A673 (cell line): ENCODE measurements at regions not wholly inside any gene's neighbourhood (a gene's known extent, or its start where the extent isn't known, plus 50 kb on each side); places are given as distances from the start of the nearest gene placed in this dataset.

Experiments used
- BruUV-seq: library from RNA; stranded (reverse); fragments of 400-500 nt; replicated peaks from 2 replicates; lab custom pipeline; 2021; lab: Mats Ljungman, UMichigan
- CTCF ChIA-PET: fragments of 300-600 bp; sonication (Branson Sonifier 250); formaldehyde crosslinking; loops from one replicate; lab custom pipeline; 2022; ENCODE audit warnings: antibody characterized with exemption; lab: Charles Lee
- POLR2A ChIA-PET: fragments of 300-600 bp; sonication (Branson Sonifier 250); formaldehyde crosslinking; loops from one replicate; lab custom pipeline; 2022; ENCODE audit warnings: antibody characterized with exemption; ENCODE audit not compliant: low non-redundant PET; lab: Charles Lee
- DNase-seq: peaks from one replicate; pipeline ENCODE4 v3.0.0-alpha.2; 2015; ENCODE audit warnings: low spot score
- H3K27ac ChIP-seq: fragments of 200-600 bp; sonication (generic); 2 replicates; pipeline ENCODE4 v1.5.1; 2016; ENCODE audit warnings: mixed run types, low read depth, mild to moderate bottlenecking, mixed read lengths, antibody characterized with exemption, low read length; ENCODE audit not compliant: poor library complexity, severe bottlenecking
- H3K27me3 ChIP-seq: fragments of 200-600 bp; sonication (generic); replicated peaks from 2 replicates; pipeline ENCODE4 v1.6.1; 2017; ENCODE audit warnings: mixed run types, low read depth, mild to moderate bottlenecking, mixed read lengths, antibody characterized with exemption, low read length; ENCODE audit not compliant: insufficient read depth, poor library complexity
- H3K36me3 ChIP-seq: fragments of 200-600 bp; sonication (generic); 2 replicates; pipeline ENCODE4 v1.6.1; 2016; ENCODE audit warnings: mixed run types, mild to moderate bottlenecking, mixed read lengths, antibody characterized with exemption, low read length; ENCODE audit not compliant: insufficient read depth, poor library complexity, severe bottlenecking
- H3K4me1 ChIP-seq: fragments of 200-600 bp; sonication (generic); 2 replicates; pipeline ENCODE4 v1.6.1; 2017; ENCODE audit warnings: mixed run types, mild to moderate bottlenecking, mixed read lengths, antibody characterized with exemption, low read length; ENCODE audit not compliant: insufficient read depth, poor library complexity, severe bottlenecking
- H3K4me3 ChIP-seq: fragments of 200-600 bp; sonication (generic); 2 replicates; pipeline ENCODE4 v1.5.1; 2016; ENCODE audit warnings: low read depth, mixed run types, mild to moderate bottlenecking, mixed read lengths, low read length; ENCODE audit not compliant: poor library complexity, severe bottlenecking
- H3K9me3 ChIP-seq: fragments of 200-600 bp; sonication (generic); 2 replicates; pipeline ENCODE4 v1.6.1; 2016; ENCODE audit warnings: mixed run types, low read depth, mild to moderate bottlenecking, mixed read lengths, antibody characterized with exemption, low read length; ENCODE audit not compliant: poor library complexity, severe bottlenecking
- CTCF ChIP-seq: fragments of 300-800, 200-600 bp; sonication (generic); conservative IDR thresholded peaks from 2 replicates; pipeline ENCODE4 v1.5.1; 2017; ENCODE audit warnings: low read depth, mild to moderate bottlenecking, antibody characterized with exemption, low read length, moderate library complexity, mixed read lengths
- EZH2 ChIP-seq: fragments of 200-600 bp; sonication (generic); IDR thresholded peaks from 2 replicates; pipeline ENCODE4 v1.6.1; 2017; ENCODE audit warnings: borderline replicate concordance, low read depth, mild to moderate bottlenecking, mixed read lengths, antibody characterized with exemption, low read length; ENCODE audit not compliant: poor library complexity, severe bottlenecking
- intact Hi-C: fragments of 100-400 bp; cut with micrococcal nuclease; formaldehyde crosslinking; loops from one replicate; pipeline ENCODE4 v1.10.0; 2022; ENCODE audit not compliant: unreplicated experiment

GRCh38 chr2:122390406-122390805, 635.0 kb downstream of the TSN start:
- intact Hi-C loops = loop anchor here (5.0 to 10.0 kb wide), 2 partner anchors 112 to 354 kb away; no protein-coding TSS in a partner anchor
- Histone ChIP-seq H3K27me3 (no peaks in the 10 kb centered on the region), H3K9me3 (peaks cover 18% of the 10 kb centered on the region), H3K4me1 (peaks cover 40% of the 10 kb centered on the region), H3K27ac (peak overlapping the region; percentile 83), H3K36me3 (no peaks in the 10 kb centered on the region), H3K4me3 (no peak overlapping the region)
- DNase-seq = peak; percentile 87
- TF ChIP-seq EZH2 (no peak), CTCF (no peak)
- POLR2A ChIA-PET = no interaction called here
- CTCF ChIA-PET = no interaction called here
- no TSS peak for BruUV-seq

GRCh38 chr2:122391726-122392125, 636.3 kb downstream of the TSN start:
- intact Hi-C loops = loop anchor here (5.0 to 10.0 kb wide), 2 partner anchors 111 to 353 kb away; no protein-coding TSS in a partner anchor
- CTCF ChIA-PET = no interaction called here
- no TSS peak for BruUV-seq

GRCh38 chr2:122395687-122396086, 640.2 kb downstream of the TSN start:
- intact Hi-C loops = loop anchor here (10.0 kb wide), 1 partner anchor 349 kb away; no protein-coding TSS in a partner anchor
- H3K4me3 ChIP-seq = no peak overlapping the region
- H3K36me3 ChIP-seq = no peaks in the 10 kb centered on the region
- no peak for DNase-seq
- H3K27ac ChIP-seq = no peak overlapping the region
- ChIA-PET CTCF (no interaction called here), POLR2A (no interaction called here)
- TF ChIP-seq CTCF (no peak), EZH2 (no peak)
- peaks cover 14% of the 10 kb centered on the region for H3K4me1 ChIP-seq
- no peaks in the 10 kb centered on the region for H3K27me3 ChIP-seq
- H3K9me3 ChIP-seq = no peaks in the 10 kb centered on the region
- BruUV-seq = no TSS peak

More at GRCh38 chr2:122391726-122392125, 636.3 kb downstream of the TSN start:
- H3K4me3 ChIP-seq = no peak overlapping the region
- peaks cover 27% of the 10 kb centered on the region for H3K4me1 ChIP-seq
- H3K36me3 ChIP-seq = no peaks in the 10 kb centered on the region
- TF ChIP-seq CTCF = no peak
- TF ChIP-seq EZH2 = no peak
- POLR2A ChIA-PET = no interaction called here
- peaks cover 18% of the 10 kb centered on the region for H3K9me3 ChIP-seq
- H3K27me3 ChIP-seq = no peaks in the 10 kb centered on the region
- peak; percentile 32 for DNase-seq
- peak overlapping the region; percentile 83 for H3K27ac ChIP-seq
